Right cardiac atrium (tissue), 5 donors: ENCODE measurements at regions not wholly inside any gene's neighbourhood (a gene's known extent, or its start where the extent isn't known, plus 50 kb on each side); places are given as distances from the start of the nearest gene placed in this dataset.
A peak's percentile ranks its signal among the peaks of the same experiment; 100 is the strongest.

Source experiments
- ATAC-seq, 2 donors: fragments of 200-7000 bp; cut with Tn5 transposase; one replicate each; pipeline versions ENCODE4 v1.8.0 to v1.9.1; 2020; ENCODE audit warnings: moderate library complexity in 2 of 2, mild to moderate bottlenecking in 1 of 2
- DNase-seq, 3 donors: peaks; one replicate each; pipeline ENCODE4 v3.0.0-alpha.2; 2020
- H3K27ac ChIP-seq: one replicate; pipeline ENCODE4 v1.5.1; 2013; ENCODE audit warnings: mild to moderate bottlenecking, low read length, control low read depth, moderate library complexity
- H3K27me3 ChIP-seq: one replicate; pipeline ENCODE4 v1.6.1; 2013; ENCODE audit not compliant: control insufficient read depth, insufficient read depth
- H3K4me1 ChIP-seq: one replicate; pipeline ENCODE4 v1.6.1; 2013; ENCODE audit warnings: low read length; ENCODE audit not compliant: control insufficient read depth, insufficient read depth
- H3K4me3 ChIP-seq: one replicate; pipeline ENCODE4 v1.5.1; 2013; ENCODE audit warnings: low read length, control low read depth
- H3K9me3 ChIP-seq: one replicate; pipeline ENCODE4 v1.6.1; 2013; ENCODE audit warnings: low read length; ENCODE audit not compliant: control insufficient read depth
- WGBS: extraction: QIAGEN DNeasy Blood & Tissue Kit; methylation state at CpG from one replicate; pipeline ENCODE4 v1.1.7; 2013; 5-methylcytosine and 5-hydroxymethylcytosine counted together
- intact Hi-C, 4 donors: fragments of 100-400 bp; cut with DNase I; formaldehyde crosslinking; loops; one replicate each; pipeline versions ENCODE4 v1.11.0 to v1.14.0; 2022 to 2023
- donor health status: healthy with polysubstance abuse.
- donor health status: DM: no; HTN: yes; CAD: no.
- donor health status: DM: no; HTN: no; CAD: no.
- donor health status: DM: no; HTN: yes; CAD: no; lungs with severe emphysema.
- donor health status: DM: yes; HTN: yes; CAD: no.

DNA sequence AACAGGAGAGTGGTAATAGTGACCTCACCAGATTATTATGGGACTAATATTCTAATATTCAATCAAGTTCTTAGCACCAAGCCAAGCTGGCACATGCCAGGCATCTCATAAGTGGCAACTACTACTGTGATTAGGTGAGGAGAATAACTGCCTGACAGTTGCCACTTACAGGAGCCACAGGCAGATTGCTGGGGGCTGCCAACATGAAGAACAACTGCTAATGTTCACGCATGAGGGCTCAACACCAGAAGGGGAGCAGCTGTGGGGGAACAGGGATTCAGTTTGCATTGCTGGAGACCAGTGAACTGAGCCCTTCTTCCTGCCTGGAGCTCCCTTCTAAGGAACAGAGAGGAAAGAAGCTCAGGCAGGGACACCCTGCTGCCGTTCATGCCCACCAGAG lies 504.5 kb downstream of the FOXO1 start:
- intact Hi-C loops, result no loop called here
- WGBS, result 85% methylated on average over 2 of the region's 2 CpGs
- H3K27ac ChIP-seq, result no peak overlapping the region
- H3K4me3 ChIP-seq, result no peak overlapping the region
- H3K27me3 ChIP-seq, result no peaks in the 10 kb centered on the region
- ATAC-seq, result no peak
- H3K9me3 ChIP-seq, result no peaks in the 10 kb centered on the region
- no peak for DNase-seq
- peaks cover 2% of the 10 kb centered on the region for H3K4me1 ChIP-seq

DNA sequence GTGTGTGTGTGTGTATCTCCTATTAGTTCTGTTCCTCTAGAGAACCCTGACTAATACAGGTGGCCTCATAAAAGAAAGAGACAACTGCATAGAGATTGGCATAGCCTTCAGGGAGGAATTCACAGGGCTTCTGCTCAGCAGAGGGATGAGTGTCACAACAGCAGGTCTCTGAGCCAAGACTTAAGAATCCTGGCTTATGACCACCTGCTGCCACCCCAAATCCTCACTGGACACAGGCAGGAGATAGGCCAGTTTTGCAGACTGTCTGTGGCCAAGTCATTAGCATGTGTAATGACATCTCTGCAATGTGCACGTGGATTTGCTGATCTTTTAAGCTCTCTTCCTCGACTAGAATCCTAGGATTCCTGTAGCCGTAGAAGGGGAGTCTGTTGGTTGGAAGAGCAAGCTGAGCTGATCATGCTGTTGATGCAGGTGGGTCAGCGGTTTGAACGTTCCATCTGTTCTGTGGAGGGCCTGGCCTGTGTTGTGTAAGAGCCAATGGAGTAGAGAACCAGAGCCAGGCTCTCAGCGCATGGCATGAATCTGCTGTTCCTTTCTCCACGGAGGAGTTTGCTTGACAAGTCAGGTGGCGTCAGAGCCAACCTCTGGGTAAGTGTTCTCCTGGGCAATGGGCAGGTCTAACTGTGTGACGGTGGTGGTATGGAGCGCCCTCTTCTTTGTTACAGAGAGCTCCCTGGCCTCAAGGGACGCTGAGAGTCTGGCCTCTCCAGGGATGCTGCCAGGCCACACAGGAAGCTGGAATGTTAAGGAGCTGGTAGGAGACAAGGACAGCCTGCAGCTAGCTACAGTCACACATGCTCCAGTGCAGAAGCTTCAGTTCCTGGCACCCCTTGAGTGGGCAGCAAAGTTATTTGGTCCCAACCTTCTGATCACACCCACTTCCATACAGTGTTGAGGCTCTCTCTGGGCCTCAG lies 503.1 kb downstream of the FOXO1 start:
- H3K4me1 ChIP-seq, result peaks cover 2% of the 10 kb centered on the region
- ATAC-seq (peak; percentile 28 to 60), DNase-seq (no peak)
- WGBS, result 87% methylated on average over 11 of the region's 11 CpGs
- intact Hi-C loops, result no loop called here
- H3K27me3 ChIP-seq, result no peaks in the 10 kb centered on the region
- no peaks in the 10 kb centered on the region for H3K9me3 ChIP-seq
- H3K27ac ChIP-seq, result no peak overlapping the region
- no peak overlapping the region for H3K4me3 ChIP-seq

- H3K9me3 ChIP-seq, result no peaks in the 10 kb centered on the region
- DNase-seq (no peak), ATAC-seq (peak in 1 of 2 donors; percentile 37)
- H3K4me3 ChIP-seq, result no peak overlapping the region
- H3K4me1 ChIP-seq, result peaks cover 2% of the 10 kb centered on the region
- 58% methylated on average over 3 of the region's 3 CpGs for WGBS
- no peaks in the 10 kb centered on the region for H3K27me3 ChIP-seq
- no peak overlapping the region for H3K27ac ChIP-seq
- intact Hi-C loops, result no loop called here
Observed at GRCh38 chr13:40164133-40164532, 502.3 kb downstream of the FOXO1 start.

- 49% methylated on average over 2 of the region's 2 CpGs for WGBS
- no peak for DNase-seq
- Histone ChIP-seq H3K9me3 (no peaks in the 10 kb centered on the region), H3K27me3 (no peaks in the 10 kb centered on the region), H3K27ac (no peak overlapping the region), H3K4me1 (peaks cover 2% of the 10 kb centered on the region), H3K4me3 (no peak overlapping the region)
- ATAC-seq, result no peak
- intact Hi-C loops, result no loop called here
Observed at GRCh38 chr13:40165316-40165932, 501.0 kb downstream of the FOXO1 start.

DNA sequence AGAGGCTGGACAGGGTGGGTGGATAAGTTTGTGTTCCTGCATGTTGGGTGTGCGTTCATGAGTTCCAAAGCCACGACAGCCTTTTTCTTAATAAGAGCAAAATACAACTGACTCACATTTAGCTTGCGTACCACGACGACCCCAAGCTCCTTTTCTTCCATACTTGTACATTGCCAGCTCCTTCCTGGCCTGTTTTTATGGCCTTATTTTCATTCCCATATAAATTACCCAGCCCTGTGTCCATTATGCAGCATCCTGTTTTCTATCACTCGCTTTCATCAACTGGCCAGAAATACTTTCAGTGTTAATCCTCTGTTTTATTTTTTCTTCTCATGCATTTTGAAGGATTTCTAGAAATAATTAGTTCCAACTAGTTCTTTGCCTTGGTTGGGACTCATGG lies 499.1 kb downstream of the FOXO1 start:
- intact Hi-C loops, result no loop called here
- no peaks in the 10 kb centered on the region for H3K9me3 ChIP-seq

DNA sequence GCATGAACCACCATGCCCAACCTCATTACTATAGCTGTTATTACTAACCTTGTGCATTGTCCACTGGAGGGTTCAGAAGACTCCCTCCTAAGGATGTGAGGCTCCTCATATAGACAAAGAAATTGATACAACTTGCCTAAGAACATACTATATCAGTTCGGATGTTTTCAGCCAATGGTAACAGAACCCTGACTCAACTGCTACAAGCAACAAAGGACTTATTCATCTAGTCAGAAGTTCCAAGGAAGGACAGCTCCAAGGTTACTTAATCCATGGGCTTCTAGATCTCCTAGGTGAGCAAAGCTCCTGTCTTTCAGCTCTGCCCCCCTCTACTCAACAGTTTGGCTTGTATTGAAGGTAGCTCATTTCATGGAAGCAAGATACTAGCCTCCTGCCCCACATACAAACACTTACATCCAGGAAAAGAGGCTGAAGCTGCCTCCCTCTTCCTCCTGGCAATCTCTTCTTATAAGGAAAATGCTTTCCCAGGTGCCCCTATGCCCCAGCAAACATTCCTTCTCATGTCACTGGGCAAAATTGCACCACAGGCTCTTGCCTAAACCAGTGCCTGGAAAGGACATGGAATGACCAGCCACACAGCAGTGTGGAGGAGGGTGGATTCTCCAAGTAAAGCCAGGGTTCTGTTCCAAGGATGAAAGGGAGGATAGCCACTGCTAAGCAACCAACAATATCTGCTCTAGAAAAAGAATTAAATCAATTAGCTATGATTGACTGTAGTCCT lies 497.8 kb downstream of the FOXO1 start:
- no peak overlapping the region for H3K27ac ChIP-seq
- no peak for ATAC-seq
- H3K27me3 ChIP-seq, result no peaks in the 10 kb centered on the region
- no peaks in the 10 kb centered on the region for H3K9me3 ChIP-seq
- DNase-seq, result no peak
- intact Hi-C loops, result no loop called here
- H3K4me1 ChIP-seq, result peaks cover under 1% of the 10 kb centered on the region
- H3K4me3 ChIP-seq, result no peak overlapping the region
- 75% methylated on average over 1 of the region's 1 CpG for WGBS

More for the DNA sequence above, 499.1 kb downstream of the FOXO1 start:
- 88% methylated on average over 6 of the region's 6 CpGs for WGBS
- ATAC-seq, result no peak
- no peak for DNase-seq
- no peaks in the 10 kb centered on the region for H3K27me3 ChIP-seq
- H3K27ac ChIP-seq, result no peak overlapping the region
- peaks cover 2% of the 10 kb centered on the region for H3K4me1 ChIP-seq
- H3K4me3 ChIP-seq, result no peak overlapping the region

DNA sequence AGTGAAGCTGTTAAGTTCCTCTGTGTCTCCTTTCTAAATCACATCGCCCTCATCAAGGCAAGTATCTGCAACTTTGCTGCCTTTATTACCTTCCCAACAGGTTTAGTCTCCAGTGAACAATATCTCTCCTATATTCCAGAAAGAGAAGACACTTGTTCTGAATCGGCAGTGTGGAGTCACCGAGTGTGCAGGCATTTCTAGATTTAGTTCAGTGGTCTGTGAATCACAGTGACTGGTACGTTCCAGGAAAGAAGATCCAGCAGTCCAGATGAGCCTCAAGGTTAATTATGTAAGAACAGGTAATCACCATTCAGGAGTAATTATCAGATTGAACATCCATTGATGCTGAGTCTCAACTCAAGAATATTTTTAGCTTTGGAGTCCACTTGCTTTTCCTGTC lies 497.0 kb downstream of the FOXO1 start:
- DNase-seq, result no peak
- intact Hi-C loops, result no loop called here
- WGBS, result 95% methylated on average over 4 of the region's 4 CpGs
- Histone ChIP-seq H3K4me1 (no peaks in the 10 kb centered on the region), H3K27me3 (no peaks in the 10 kb centered on the region), H3K9me3 (no peaks in the 10 kb centered on the region), H3K4me3 (no peak overlapping the region), H3K27ac (no peak overlapping the region)
- ATAC-seq, result no peak

DNA sequence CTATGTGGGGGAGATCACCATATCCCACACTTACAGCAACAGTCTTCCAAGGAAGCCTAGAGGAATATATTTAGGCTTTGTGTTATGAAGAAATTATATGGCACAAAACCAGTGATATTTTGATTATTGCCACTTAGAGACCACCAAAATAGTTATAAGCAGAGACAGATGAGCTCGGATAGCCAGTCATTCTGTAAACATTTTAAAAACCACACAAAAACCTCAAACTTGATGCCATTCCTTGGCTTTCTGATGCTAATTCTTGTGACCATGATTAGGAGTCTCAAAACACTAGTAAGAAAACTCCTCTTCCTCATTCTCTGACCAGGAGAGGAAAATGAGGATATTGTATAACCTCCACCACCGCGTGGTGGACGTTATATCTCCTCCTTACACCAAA lies 496.4 kb downstream of the FOXO1 start:
- no peak for ATAC-seq
- intact Hi-C loops, result no loop called here

DNA sequence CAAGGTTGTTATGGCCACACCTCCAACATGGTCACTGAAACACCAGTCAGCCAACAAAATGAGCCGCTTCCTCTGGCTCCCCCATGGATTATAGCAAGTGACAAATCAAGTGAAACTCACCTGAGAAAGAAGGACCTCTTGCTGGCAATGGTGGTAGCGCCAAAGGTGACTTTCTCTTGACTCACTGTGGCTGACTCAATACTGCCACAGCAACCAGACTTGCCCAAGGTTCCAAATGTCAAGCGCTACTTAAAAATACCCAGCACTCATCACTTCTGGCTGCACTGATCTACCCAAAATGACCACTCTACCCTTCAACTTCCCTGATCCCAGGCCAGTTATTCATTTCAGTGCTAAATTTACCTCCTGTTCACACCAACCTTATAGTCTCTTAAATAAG lies 495.5 kb downstream of the FOXO1 start:
- no peak overlapping the region for H3K4me3 ChIP-seq
- intact Hi-C loops, result no loop called here
- WGBS, result 86% methylated on average over 3 of the region's 3 CpGs
- DNase-seq, result no peak
- ATAC-seq, result peak; percentile 58 to 70
- H3K27me3 ChIP-seq, result no peaks in the 10 kb centered on the region
- no peak overlapping the region for H3K27ac ChIP-seq
- no peaks in the 10 kb centered on the region for H3K9me3 ChIP-seq
- no peaks in the 10 kb centered on the region for H3K4me1 ChIP-seq

More for the DNA sequence above, 496.4 kb downstream of the FOXO1 start:
- WGBS, result 87% methylated on average over 4 of the region's 4 CpGs
- H3K4me1 ChIP-seq, result no peaks in the 10 kb centered on the region
- H3K27me3 ChIP-seq, result no peaks in the 10 kb centered on the region
- no peak for DNase-seq
- no peak overlapping the region for H3K4me3 ChIP-seq
- no peak overlapping the region for H3K27ac ChIP-seq
- no peaks in the 10 kb centered on the region for H3K9me3 ChIP-seq

DNA sequence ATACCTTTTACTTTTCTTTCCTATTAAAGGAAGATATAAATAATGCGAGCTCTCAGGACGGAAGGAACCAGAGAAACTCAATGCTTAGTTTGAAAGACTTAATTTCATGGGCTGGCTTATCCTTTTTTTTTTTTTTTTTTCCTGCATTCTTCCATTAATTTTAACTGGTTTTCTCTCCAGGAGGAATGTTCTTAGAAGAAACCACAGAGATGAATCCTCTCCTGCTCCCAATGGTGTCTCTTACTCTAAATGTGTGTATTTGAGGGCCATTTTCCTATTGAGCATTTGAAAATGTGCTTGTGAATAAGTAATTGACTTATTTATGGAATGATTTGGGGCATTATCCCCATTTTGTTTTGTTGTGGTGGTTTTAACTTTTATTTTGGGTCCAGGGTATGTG lies 494.9 kb downstream of the FOXO1 start:
- no peak for ATAC-seq
- H3K4me1 ChIP-seq, result no peaks in the 10 kb centered on the region
- H3K9me3 ChIP-seq, result no peaks in the 10 kb centered on the region
- no peak overlapping the region for H3K27ac ChIP-seq
- H3K4me3 ChIP-seq, result no peak overlapping the region
- intact Hi-C loops, result no loop called here
- WGBS, result over 99% methylated on average over 2 of the region's 2 CpGs
- no peaks in the 10 kb centered on the region for H3K27me3 ChIP-seq
- DNase-seq, result no peak

DNA sequence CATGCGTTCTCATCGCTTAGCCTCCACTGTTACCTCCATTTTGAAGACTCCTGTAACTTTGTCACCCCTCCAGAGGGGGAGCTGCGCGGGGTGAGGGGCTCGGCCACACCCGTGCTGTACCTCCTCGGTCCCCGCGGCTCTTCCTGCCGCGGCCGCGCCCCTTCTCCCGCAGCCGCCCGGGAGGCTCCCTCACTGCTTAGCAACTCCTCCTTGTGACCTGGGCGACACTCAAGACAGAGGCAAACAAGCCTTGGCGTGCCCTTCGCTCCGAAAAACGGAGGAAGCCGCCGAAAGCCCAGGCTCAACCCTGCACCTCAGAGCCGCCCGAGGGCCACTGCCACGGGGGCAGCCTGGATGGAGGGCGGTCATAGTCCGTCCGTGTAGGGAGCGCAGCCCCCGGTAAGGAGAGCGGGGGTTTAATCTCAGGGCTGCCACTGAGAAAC lies 494.3 kb downstream of the FOXO1 start:
- 39% methylated on average over 32 of the region's 32 CpGs for WGBS

More for the DNA sequence above, 494.3 kb downstream of the FOXO1 start:
- no peaks in the 10 kb centered on the region for H3K27me3 ChIP-seq
- intact Hi-C loops, result no loop called here
- no peaks in the 10 kb centered on the region for H3K4me1 ChIP-seq
- no peaks in the 10 kb centered on the region for H3K9me3 ChIP-seq
- no peak overlapping the region for H3K4me3 ChIP-seq
- H3K27ac ChIP-seq, result no peak overlapping the region
- ATAC-seq, result peak; percentile 24 to 27
- peak in 1 of 3 donors; percentile 41 for DNase-seq
